Fibroblast of lung (primary cell): ENCODE measurements at regions not wholly inside any gene's neighbourhood (a gene's known extent, or its start where the extent isn't known, plus 50 kb on each side); places are given as distances from the start of the nearest gene placed in this dataset.

ENCODE experiments used
- CTCF ChIP-seq, 2 donors: IDR thresholded peaks in 1 of 2; conservative IDR thresholded peaks in 1 of 2; 1 replicate in 1 of 2; 2 replicates in 1 of 2; pipeline ENCODE4 v1.5.1; 2011 to 2012; ENCODE audit warnings: low read length in 2 of 2, control low read depth in 1 of 2, inconsistent platforms in 1 of 2, low read depth in 1 of 2, mild to moderate bottlenecking in 1 of 2
- EZH2 ChIP-seq: IDR thresholded peaks from 2 replicates; pipeline ENCODE4 v1.5.1; 2012; ENCODE audit warnings: low read length, control low read depth, mild to moderate bottlenecking; ENCODE audit errors: missing control alignments

GRCh38 chr19:28207244-28207643, 1005.7 kb downstream of the UQCRFS1 start:
- no peak for TF ChIP-seq CTCF (conservative IDR thresholded peaks at IDR 0.05 in 1 of 2, IDR thresholded peaks at IDR 0.05 in 1 of 2; ENCODE audit: low read depth in 1 of 2, low read length in 2 of 2)
- TF ChIP-seq EZH2: no peak
